K562 (cell line): ENCODE measurements at regions not wholly inside any gene's neighbourhood (a gene's known extent, or its start where the extent isn't known, plus 50 kb on each side); places are given as distances from the start of the nearest gene placed in this dataset.

Experiments used
- ARID1B ChIP-seq: fragments of 450-650 bp; IDR thresholded peaks from 2 replicates; pipeline ENCODE4 v1.6.1; 2016; ENCODE audit warnings: antibody characterized with exemption, mild to moderate bottlenecking, inconsistent platforms
- CBX5 ChIP-seq: IDR thresholded peaks from 2 replicates; pipeline ENCODE4 v1.6.1; 2014; ENCODE audit warnings: low read depth, borderline replicate concordance
- CTCF ChIP-seq, 3 experiments: IDR thresholded peaks in 2 of 3; conservative IDR thresholded peaks in 1 of 3; 2 replicates each; pipeline ENCODE4 v1.5.1; 2011 to 2012; ENCODE audit warnings: low read length in 3 of 3, mild to moderate bottlenecking in 3 of 3, control low read depth in 2 of 3, improper control_type of control experiment in 1 of 3, inconsistent platforms in 1 of 3, low read depth in 1 of 3, mixed read lengths in 1 of 3, moderate library complexity in 1 of 3; ENCODE audit not compliant: insufficient read depth in 2 of 3
- MAFF ChIP-seq: IDR thresholded peaks from 2 replicates; pipeline ENCODE4 v1.6.1; 2012; ENCODE audit warnings: low read length, improper control_type of control experiment
- MAZ ChIP-seq, 2 experiments: fragments of 450-650 bp in 1 of 2; sonication (generic) in 1 of 2; formaldehyde crosslinking; IDR thresholded peaks in 1 of 2; conservative IDR thresholded peaks in 1 of 2; 2 replicates each; pipeline versions ENCODE4 v1.4.0 to v1.5.0; 2020; ENCODE audit warnings: mild to moderate bottlenecking in 1 of 2, missing genetic modification reagents in 1 of 2
- NR2F6 ChIP-seq: fragments of 450-650 bp; formaldehyde crosslinking; IDR thresholded peaks from 2 replicates; pipeline ENCODE4 v1.4.0; 2020; ENCODE audit warnings: mild to moderate bottlenecking
- POLR2A ChIP-seq: fragments of 450-650 bp; conservative IDR thresholded peaks from 2 replicates; pipeline ENCODE4 v1.6.1; 2016

GRCh38 chr10:81314471-81314870, 560.5 kb upstream of the NRG3 start:
- TF ChIP-seq POLR2A (no peak), CBX5 (no peak), MAFF (no peak), NR2F6 (CRISPR knock-in tag) (no peak), CTCF (IDR thresholded peaks at IDR 0.05 in 2 of 3, conservative IDR thresholded peaks at IDR 0.05 in 1 of 3; ENCODE audit: insufficient read depth in 2 of 3, low read depth in 1 of 3, low read length in 3 of 3) (no peak), MAZ (CRISPR knock-in tag; conservative IDR thresholded peaks at IDR 0.05 in 1 of 2, IDR thresholded peaks at IDR 0.05 in 1 of 2) (no peak), ARID1B (no peak)
